ENCODE measurements at regions not wholly inside any gene's neighbourhood (a gene's known extent, or its start where the extent isn't known, plus 50 kb on each side); places are given as distances from the start of the nearest gene placed in this dataset.
"Not testable (repeated sequence)": the region's sequence is repeated elsewhere in the genome, so short reads cannot be mapped to it uniquely, and the experiment has no call there.

- no peak overlapping the region for H3K27ac ChIP-seq
- no peak for TF ChIP-seq ZFX (IDR thresholded peaks at IDR 0.05)
- TF ChIP-seq, protein P1, sequence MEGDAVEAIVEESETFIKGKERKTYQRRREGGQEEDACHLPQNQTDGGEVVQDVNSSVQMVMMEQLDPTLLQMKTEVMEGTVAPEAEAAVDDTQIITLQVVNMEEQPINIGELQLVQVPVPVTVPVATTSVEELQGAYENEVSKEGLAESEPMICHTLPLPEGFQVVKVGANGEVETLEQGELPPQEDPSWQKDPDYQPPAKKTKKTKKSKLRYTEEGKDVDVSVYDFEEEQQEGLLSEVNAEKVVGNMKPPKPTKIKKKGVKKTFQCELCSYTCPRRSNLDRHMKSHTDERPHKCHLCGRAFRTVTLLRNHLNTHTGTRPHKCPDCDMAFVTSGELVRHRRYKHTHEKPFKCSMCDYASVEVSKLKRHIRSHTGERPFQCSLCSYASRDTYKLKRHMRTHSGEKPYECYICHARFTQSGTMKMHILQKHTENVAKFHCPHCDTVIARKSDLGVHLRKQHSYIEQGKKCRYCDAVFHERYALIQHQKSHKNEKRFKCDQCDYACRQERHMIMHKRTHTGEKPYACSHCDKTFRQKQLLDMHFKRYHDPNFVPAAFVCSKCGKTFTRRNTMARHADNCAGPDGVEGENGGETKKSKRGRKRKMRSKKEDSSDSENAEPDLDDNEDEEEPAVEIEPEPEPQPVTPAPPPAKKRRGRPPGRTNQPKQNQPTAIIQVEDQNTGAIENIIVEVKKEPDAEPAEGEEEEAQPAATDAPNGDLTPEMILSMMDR (conservative IDR thresholded peaks at IDR 0.05): no peak
Observed at GRCh38 chr21:15443740-15444117, 286.1 kb upstream of the USP25 start.

DNA sequence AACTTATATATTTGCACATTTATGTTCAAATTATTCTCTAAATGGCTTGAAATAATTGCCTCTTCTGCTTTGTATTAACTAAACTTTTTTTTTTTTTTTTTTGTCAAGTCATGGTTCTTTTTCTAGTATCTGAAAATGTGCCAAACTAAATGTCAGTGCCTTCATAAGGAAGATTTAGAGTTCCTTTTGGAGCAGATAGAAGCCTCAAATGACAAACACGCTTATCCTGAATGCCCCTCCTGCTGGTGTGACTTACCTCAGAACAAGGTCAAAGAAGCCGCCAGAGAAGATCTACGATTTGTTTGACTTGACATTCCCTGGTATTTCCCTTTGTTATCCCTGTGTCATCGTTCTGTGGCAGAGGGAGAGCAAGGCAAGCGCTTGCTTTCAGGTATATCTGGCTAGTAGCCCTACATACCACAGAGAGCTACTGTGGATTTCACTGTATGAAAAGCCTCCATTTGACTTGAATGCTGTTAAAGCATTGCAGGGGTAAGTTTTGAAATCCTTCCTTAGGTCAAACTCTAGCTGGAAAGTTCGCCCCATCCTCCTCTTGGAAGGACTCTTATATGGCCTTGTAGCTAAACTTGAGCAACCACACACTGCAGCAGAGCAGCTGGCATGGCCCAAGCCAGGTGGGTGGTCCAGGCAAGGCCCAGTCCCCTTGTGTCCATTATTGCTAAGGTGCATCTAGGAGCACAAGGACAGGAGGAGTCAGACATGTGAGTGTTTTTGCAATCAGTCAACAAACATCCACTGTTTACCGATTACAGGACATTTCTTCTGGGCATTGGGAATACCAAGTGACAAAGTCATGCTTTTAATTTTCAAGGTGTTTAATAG, 285.4 kb upstream of the USP25 start:
- TF ChIP-seq, protein P1 (conservative IDR thresholded peaks at IDR 0.05): no peak
- TF ChIP-seq ZFX (IDR thresholded peaks at IDR 0.05): no peak
- H3K27ac ChIP-seq: peak overlapping the region; percentile 15

DNA sequence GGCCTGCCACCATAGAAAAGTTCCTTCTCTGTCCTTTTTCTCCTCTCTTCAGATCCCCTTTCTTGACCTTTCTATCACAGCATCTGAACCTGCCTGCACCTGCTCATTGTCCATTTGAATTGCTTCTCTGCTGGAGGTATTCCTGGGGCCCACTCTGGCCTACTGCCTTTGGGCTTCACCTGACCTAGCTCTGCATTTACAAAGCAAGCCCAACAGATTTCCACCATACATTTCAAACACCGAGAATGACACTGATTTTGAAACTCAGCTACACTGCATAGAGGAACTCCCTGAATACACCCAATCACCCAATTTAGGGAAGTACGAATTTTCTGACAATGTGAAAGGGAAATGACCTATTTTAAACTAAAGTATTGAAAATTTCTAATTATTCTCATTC, 284.5 kb upstream of the USP25 start:
- TF ChIP-seq, protein P1 (conservative IDR thresholded peaks at IDR 0.05): no peak
- TF ChIP-seq ZFX (IDR thresholded peaks at IDR 0.05): no peak
- H3K27ac ChIP-seq: no peak overlapping the region

DNA sequence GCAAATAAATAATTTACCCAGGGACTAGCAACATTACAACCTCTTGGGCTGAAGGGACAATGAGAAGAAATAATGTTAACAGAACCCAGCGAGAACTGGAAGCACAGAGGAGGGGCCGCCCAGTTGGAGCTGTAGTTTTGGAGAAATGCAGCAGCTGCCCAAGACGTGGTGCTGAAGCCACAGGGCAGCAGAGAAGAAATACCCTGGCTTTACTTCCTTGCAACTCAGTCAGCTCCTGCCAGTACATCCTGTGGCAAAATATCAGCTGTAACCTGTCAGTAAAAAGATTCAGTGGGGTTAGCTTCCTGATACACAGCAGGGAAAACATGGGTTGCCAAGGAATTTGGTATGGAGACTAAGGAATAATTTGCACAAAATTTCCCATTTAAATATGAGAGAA, 283.6 kb upstream of the USP25 start:
- no peak overlapping the region for H3K27ac ChIP-seq
- TF ChIP-seq, protein P1 (conservative IDR thresholded peaks at IDR 0.05): no peak
- no peak for TF ChIP-seq ZFX (IDR thresholded peaks at IDR 0.05)

DNA sequence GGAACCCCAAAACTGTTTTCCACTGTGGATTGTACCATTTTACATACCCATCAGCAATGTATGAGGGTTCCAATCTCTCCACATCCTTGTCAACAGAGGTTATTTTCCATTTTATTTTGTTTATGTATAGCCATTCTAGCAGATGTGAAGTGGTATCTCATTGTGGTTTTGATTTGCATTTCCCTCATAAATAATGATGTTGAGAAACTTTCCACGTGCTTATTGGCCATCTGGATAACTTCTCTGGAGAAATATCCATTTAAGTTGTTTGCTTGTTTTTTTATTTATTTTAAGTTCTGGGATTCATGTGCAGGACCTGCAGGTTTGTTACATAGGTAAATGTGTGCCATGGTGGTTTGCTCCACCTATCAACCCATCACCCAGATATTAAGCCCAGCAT, 280.2 kb upstream of the USP25 start:
- no peak for TF ChIP-seq ZFX (IDR thresholded peaks at IDR 0.05)
- TF ChIP-seq, protein P1 (conservative IDR thresholded peaks at IDR 0.05): no peak
- H3K27ac ChIP-seq: no peak overlapping the region

DNA sequence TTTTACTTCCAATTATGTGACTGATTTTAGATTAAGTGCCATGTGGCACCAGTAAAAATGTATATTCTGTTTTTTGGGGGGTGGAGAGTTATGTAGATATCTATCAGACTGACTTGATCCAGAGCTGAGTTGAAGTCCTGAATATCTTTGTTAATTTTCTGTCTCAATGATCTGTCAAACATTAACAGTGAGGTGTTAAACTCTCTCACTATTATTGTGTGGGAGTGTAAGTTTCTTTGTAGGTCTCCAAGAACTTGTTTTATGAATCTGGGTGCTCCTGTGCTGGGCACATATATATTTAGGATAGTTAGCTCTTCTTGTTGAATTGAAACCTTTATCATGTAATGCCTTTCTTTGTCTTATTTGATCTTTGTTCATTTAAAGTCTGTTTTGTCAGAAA, 276.5 kb upstream of the USP25 start:
- no peak overlapping the region for H3K27ac ChIP-seq
- TF ChIP-seq, protein P1 (conservative IDR thresholded peaks at IDR 0.05): no peak
- no peak for TF ChIP-seq ZFX (IDR thresholded peaks at IDR 0.05)

- H3K27ac ChIP-seq: not testable (repeated sequence)
Observed at GRCh38 chr21:15453785-15454184, 276.0 kb upstream of the USP25 start.

DNA sequence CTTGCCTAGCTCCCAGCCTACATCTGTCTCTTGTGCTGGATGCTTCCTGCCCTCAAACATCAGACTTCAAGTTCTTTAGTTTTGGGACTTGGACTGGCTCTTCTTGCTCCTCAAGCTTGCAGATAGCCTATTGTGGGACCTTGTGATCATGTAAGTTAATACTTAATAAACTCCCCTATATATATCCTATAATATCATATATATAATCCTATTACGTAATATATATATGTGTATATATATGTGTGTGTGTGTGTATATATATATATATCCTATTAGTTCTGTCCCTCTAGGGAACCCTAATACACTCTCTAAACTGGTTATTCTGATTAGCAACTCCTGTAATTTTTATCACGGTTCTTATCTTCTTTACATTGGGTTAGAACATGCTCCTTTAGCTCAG, 274.9 kb upstream of the USP25 start:
- not testable (repeated sequence) for H3K27ac ChIP-seq

All from C4-2B (cell line).